DMS153 treated with DMSO at 0.1 percent for 48 hours (cell line): ENCODE measurements at regions not wholly inside any gene's neighbourhood (a gene's known extent, or its start where the extent isn't known, plus 50 kb on each side); places are given as distances from the start of the nearest gene placed in this dataset.
"Not testable (repeated sequence)": the region's sequence is repeated elsewhere in the genome, so short reads cannot be mapped to it uniquely, and the experiment has no call there.

Experiments
- DNase-seq: peaks from one replicate; lab custom pipeline; 2025; ENCODE audit not compliant: unreplicated experiment; lab: John Stamatoyannopoulos, UW

DNA sequence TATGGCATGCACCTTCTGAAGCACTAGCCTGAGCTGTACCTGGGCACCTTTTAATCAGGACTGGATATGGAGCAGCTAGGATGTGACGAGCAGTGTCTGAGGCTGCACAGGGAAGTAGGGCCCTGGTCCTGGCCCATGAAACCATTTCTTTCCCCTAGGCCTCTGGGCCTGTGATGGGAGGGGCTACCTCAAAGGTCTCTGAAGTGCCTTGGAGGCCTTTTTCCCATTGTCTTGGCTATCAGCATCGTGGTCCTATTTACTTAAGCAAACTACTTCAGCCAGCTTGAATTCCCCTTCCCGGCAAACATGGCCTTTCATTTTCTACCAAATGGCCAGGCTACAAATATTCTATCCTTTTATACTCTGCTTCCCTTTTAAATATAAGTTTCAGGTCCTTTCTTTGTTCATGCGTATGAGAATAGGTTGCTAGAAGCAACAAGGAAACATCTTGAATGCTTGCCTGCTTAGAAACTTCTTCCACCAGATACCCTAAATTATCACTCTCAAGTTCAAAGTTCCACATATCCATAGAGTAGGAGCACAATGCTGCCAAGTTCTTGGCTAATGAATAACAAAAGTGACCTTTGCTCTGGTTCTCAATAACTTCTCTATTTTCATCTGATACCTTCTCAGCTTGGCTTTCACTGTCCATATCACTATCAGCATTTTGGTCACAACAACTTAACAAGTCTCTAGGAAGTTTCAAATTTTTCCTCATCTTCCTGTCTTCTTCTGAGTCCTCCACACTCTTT lies 673.1 kb downstream of the HTR1B start:
- no peak for DNase-seq

DNA sequence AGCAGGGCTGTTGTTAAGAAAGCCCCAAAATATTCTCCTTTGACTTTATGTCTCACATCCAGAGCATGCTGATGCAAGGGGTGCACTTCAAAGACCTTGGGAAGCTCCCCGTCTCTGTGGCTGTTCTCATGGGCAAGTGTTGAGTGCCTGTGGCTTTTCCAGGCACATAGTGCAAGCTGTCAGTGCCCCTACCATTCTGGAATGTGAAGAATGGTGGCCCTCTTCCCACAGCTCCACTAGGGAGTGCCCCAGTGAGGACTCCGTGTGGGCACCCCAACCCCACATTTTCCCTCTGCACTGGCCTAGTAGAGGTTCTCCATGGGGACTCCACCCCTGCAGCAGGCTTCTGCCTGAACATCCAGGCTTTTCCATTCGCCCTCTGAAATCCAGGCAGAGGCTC lies 673.7 kb downstream of the HTR1B start:
- no peak for DNase-seq

DNA sequence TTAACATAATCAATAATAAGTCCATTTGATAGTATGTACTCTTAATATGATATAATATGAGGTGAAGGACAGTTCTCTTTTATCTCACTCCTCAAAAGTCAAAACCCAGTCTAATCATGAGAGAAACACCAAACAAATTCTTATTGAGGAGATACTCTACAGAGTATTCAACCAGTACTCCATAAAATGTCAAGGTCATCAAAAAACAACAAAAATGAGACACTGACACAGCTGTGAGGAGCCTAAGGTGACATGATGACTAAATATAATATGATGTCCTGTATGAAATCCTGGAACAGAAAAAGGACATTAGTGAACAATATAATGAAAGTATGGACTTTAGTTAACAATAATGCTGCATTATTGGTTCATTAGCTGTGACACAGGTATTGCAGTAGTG lies 675.1 kb downstream of the HTR1B start:
- DNase-seq: no peak

GRCh38 chr6:76779068-76779467 lies 684.2 kb downstream of the HTR1B start:
- no peak for DNase-seq

GRCh38 chr6:76776876-76777275 lies 686.4 kb downstream of the HTR1B start:
- DNase-seq: no peak

DNA sequence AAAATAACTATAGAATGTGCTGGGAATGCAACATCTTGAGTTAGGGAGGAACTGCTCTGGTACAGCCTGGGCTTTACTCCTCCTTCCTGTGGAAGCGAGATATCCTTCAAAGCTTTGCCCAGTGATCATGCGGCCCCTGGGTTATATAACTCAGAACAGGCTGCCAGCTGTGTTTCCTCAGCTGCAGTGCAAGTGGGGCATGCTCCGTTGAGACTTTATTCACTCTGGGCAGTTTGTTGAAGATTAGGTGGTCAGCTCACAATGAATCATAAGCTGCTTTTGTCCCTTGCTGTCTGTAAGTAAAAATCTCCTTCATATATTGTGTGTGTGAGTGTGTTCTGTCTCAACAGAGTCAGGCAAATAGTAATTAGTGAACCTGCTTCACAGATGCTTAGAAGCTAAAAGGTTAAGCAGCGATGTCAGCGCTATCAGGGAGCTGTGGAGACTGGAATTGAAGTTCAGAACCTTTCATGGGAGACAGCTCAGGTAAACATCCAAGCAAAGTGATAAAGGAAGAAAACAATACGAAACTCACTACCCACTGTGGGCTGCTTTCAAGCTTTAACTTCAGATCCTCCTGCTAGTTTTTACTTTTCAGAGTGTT lies 688.4 kb downstream of the HTR1B start:
- no peak for DNase-seq

GRCh38 chr6:76772951-76773350 lies 690.3 kb downstream of the HTR1B start:
- DNase-seq: no peak

GRCh38 chr6:76771059-76771634 lies 692.1 kb downstream of the HTR1B start:
- DNase-seq: no peak

DNA sequence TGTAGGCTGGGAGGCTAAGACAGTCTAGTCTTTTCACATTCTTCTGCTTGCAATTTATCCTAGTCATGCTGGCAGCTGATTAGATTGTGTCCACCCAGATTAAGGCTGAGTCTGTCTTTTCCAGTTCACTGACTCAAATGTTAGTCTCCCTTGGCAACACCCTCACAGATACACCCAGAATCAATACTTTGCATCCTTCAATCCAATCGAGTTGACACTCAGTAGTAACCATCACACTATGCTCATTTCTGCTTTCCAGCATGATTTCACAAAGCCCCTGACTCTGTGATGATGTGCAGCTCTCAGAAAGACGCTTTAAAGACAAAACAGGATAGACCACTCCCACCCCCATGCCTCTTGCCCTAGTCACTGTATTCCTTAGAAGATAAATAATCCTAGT lies 693.0 kb downstream of the HTR1B start:
- DNase-seq: no peak

DNA sequence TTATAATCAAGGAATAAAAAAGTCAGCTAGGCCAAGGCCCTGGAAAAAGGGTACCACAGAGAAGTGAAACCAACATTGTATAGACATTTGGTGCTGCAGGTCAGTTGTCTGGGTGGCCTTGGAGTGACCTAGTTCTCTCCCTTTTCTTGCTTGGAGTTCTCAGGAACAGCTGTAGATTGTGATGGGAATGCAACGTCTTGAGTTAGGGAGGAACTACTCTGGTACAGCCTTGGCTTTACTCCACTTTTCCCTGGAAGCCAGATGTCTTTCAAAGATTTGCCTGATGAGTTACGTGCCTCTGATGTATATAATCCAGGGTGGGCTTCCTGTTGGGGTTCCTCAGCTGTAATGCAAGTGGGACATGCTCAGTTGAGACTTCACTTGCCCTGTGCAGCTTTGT lies 694.7 kb downstream of the HTR1B start:
- no peak for DNase-seq

GRCh38 chr6:76764057-76764456 lies 691.6 kb upstream of the IMPG1 start:
- DNase-seq: no peak

- no peak for DNase-seq
Measured at GRCh38 chr6:76752841-76753240, 680.4 kb upstream of the IMPG1 start.

DNA sequence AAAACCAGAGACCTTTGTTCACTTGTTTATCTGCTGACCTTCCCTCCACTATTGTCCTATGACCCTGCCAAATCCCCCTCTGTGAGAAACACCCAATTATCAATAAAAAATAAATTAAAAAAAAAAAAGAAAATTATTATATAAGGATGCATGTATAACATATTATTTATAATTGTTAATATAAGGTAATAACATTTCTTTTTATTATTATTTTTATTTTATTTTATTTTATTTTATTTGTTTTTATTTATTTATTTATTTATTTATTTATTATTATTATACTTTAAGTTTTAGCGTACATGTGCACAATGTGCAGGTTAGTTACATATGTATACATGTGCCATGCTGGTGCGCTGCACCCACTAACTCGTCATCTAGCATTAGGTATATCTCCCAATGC lies 672.9 kb upstream of the IMPG1 start:
- DNase-seq: not testable (repeated sequence)

DNA sequence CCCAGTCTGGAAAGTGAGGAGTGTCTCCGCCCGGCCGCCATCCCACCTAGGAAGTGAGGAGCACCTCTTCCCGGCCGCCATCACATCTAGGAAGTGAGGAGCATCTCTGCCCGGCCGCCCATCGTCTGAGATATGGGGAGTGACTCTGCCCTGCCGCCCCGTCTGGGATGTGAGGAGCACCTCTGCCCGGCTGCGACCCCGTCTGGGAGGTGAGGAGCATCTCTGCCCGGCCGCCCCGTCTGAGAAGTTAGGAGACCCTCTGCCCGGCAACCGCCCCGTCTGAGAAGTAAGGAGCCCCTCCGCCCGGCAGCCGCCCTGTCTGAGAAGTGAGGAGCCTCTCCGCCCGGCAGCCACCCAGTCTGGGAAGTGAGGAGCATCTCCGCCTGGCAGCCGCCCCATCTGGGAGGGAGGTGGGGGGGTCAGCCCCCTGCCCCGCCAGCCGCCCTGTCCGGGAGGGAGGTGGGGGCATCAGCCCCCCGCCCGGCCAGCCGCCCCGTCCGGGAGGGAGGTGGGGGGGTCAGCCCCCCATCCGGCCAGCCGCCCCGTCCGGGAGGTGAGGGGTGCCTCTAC lies 671.8 kb upstream of the IMPG1 start:
- DNase-seq: not testable (repeated sequence)

GRCh38 chr6:76742919-76743318 lies 670.5 kb upstream of the IMPG1 start:
- no peak for DNase-seq

DNA sequence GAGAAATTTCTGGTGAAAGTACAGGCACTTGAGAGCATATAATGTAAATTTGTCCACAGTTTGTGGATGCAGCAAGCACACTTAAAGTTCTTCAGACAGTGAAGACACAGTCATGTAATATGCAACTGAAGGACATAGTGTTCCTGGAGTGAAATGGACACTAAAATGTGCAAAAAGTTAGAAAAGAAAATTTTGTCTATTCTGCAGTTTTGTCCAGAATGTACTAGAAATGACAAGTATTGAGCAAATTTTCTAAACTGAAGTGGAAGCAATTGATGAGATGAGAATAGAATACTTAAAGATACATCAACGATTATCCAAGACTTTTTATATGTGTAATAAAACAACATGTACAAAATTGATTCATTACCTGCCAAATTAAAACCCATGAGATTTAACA lies 647.0 kb upstream of the IMPG1 start:
- no peak for DNase-seq

DNA sequence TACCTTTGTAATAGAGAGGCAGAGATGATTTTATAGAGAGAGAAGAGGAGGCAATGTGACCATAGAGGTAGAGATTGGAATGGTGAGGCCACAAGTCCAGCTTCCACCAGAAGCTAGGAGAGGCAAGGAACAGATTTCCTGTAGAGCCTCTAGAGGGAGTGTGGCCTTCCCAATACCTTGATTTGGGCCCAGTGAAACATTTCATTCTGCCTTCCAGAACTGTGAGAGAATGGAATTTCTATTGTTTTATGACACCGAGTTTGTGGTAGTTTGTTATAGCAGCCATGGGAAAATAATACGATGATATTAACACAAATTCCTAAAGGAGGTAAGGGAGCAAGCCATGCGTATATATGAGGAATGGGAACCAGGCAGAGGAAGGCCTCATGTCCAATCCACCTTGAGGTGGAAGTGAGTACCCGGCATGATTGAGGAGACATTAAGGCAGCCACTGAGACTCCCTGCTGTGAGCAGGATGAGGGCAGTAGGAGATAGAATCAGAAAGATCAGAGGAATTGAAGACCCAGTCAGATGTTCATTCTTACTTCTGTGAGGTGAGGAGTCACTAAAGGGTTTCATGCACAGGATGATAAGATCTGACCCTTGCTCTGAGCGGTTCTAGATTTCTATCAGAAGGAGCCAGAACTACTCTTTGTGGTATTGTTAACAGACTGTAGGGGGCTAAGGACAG lies 636.3 kb upstream of the IMPG1 start:
- no peak for DNase-seq

DNA sequence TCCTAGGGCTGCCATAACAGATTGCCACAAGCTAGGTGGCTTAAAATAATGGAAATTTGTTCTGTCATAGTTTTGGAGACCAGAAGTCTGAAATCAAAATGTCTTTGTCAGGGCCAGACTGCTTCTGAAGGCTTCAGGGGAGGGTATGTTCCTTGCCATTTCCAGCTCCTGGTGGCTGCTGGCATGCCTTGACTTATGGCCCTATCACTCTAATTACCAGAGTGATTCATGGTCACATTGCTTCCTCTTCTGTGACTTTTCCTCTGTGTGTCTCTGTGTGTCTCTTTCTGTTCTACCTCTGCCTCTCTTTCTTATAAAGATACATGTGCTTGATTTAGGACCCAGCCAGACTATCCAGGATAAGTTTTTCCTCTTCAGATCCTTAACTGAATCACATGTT lies 635.2 kb upstream of the IMPG1 start:
- DNase-seq: no peak

- no peak for DNase-seq
Measured at GRCh38 chr6:76706631-76707030, 634.2 kb upstream of the IMPG1 start.

- no peak for DNase-seq
Measured at GRCh38 chr6:76706086-76706485, 633.6 kb upstream of the IMPG1 start.

DNA sequence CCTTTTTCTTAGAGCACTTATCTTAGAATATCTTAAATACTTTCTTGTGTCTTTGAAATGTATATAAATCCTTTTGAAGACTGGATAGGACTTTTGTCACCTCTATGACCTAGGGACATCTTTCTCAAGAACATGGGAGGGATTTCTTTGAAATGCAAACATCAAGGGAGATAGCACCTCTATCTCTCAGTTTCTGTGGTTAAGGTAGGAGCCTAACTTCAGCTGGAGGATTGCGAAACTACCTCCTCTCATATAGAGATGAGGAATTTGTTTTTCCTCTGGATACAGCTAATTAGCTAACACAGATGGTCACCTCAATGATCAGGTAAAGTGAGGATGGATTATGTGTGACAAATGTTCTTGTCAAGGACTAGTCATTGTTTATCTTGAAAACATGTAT lies 631.3 kb upstream of the IMPG1 start:
- DNase-seq: no peak

- DNase-seq: no peak
Measured at GRCh38 chr6:76703285-76703684, 630.8 kb upstream of the IMPG1 start.
